ENCODE measurements at regions not wholly inside any gene's neighbourhood (a gene's known extent, or its start where the extent isn't known, plus 50 kb on each side); places are given as distances from the start of the nearest gene placed in this dataset.

GRCh38 chr5:165781738-165782137, 2276.3 kb downstream of the MAT2B start:
- no peak for DNase-seq

DNA sequence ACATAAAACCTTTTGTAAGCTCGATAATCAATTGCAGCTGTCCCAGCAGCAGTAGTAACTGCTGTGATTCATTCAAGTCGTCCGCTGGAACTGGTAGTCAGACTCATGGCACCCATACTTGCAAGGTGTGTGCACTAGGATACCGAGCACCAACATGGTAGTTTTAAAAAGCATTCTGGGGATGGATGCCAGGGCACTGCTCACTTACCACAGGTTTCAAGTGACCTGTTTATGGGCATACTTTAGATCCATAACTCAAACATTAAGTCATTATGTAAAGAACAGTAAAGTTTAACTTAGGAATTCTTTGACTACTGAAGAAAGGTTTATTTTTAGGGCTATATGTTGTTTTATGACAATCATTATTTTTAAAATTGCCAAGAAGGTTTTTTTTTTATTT, 2277.6 kb downstream of the MAT2B start:
- no peak for DNase-seq

GRCh38 chr5:165786073-165786472, 2280.7 kb downstream of the MAT2B start:
- DNase-seq: no peak

- DNase-seq: no peak
Observed at GRCh38 chr5:165795073-165795472, 2289.7 kb downstream of the MAT2B start.

DNA sequence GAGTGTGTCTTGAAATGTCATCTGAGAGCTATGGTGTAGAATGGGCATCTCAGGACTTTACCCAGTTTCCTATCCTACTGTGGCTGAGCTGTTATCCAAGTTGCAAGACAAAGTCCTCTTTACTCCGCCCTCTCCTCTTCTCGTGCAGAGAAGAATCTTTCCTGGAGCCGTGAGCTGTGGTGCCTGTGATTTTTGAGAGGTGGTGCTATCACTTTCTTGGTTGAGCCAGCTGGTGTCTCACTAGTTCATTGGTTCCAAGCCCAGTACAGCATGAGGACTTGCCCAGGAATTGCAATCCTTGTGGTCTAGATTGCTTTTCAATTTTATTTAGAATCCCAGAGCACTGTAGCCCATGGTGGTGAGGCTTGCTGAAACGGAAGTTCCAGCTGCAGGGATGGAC, 2300.3 kb downstream of the MAT2B start:
- no peak for DNase-seq

- DNase-seq: no peak
Observed at GRCh38 chr5:165808335-165808734, 2302.9 kb downstream of the MAT2B start.

DNA sequence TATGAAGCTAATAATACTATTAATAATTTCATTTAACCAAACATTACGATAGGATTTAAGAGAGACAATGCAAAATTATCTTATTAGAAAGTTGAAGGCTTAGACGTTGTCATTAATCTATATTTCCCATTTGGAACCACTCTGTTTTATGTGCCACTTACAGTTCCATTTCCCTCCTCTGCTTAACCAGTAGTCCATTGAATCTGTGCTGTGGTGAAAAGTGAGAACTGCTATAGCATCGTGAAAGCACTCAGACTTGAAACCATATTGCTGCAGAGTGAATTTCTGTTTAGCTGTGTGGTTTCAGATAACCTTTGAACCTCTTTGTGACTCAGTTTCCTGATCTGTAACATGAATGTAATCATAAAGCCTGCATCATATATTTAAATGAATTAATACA, 2304.5 kb downstream of the MAT2B start:
- no peak for DNase-seq

DNA sequence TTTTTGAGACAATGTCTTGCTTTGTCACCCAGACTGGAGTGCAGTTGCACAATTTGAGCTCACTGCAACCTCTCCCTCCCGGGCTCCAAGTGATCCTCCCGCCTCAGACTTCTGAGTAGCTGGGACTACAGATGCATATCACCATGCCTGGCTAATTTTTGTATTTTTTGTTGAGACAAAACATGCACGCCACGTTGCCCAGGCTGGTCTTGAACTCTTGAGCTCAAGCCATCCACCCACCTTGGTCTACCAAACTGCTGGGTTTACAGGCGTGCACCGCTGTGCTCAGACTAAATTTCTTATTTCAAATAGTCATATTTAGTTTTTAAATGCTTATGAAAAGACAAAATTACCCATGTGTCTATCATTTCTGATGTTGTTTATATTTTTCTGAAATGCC, 2324.1 kb downstream of the MAT2B start:
- DNase-seq: no peak

DNA sequence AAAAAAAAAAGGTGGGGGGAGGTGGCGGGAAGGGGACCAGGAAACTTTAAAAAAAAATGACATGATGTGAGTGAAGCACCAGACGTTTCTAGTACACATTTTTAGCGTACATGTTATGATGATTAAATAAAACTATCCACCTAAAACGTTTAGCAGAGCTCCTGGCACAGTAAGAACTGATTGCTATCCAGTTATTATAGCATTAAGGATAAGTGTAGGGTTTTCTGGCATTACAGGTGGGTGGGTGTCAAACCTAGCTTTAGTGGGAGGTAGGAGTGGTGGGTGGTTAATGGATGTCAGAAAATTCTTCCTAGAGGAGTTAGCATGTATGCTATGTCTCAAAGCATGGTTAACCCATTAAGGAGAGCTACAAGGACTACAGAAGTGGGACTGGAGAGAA, 2329.5 kb downstream of the MAT2B start:
- DNase-seq: no peak

GRCh38 chr5:165836046-165836445, 2330.6 kb downstream of the MAT2B start:
- DNase-seq: no peak

DNA sequence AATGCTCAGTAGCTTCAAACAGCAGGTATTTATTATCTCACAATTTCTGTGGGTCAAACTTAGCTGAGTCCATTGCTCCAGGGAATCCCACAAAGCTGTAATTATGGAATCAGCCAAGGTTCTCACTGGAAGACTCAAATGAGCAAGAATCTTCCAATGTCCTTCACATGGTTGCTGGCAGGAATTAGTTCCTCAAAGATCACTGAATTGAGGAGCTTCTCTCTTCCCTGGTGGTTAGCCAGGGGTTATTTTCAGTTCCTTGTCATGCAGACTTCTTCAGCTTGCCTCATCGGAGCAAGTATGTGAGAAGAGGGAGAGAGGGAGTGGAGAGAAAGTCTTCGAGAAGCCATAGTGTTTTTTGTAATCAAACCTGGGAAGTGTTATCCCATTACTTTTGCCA, 2331.9 kb downstream of the MAT2B start:
- DNase-seq: no peak

DNA sequence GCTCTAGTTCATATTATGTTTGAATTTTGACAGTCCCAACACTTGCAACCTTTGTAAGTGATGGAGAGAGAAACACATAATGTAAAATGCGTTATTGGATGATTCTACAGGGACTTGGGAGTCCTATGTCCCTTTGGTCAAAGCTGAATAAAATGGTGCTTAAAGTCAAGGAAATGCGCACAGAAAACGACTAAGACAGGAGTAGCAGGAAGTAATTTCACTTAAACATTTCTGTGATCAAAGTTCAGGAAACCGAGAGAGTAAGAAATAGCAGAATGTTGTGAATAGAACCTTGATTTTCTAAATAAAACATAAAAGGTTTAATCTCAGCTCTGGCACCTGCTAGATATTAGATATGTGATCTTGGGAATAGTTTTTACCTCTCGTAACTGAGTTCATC, 2339.2 kb downstream of the MAT2B start:
- DNase-seq: no peak

DNA sequence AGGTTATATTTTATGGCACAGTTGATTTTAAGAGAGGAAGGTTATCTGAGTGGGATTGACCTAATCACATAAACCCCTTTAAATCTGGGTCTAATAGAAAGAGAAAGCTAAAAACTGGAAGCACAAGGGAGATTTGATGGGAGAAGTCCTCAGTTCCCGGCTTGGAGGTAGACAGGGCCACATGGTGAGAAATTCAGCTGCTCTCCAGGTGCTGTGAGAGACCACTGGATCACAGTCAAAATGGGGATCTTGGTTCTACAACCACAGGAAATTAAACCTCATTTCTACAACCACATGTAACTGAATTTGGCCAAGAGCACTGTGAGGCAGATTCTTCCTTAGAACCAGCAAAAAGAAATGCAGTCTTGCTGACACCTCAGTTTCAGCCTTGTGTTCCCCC, 2352.7 kb downstream of the MAT2B start:
- DNase-seq: no peak

GRCh38 chr5:165859251-165859650, 2353.8 kb downstream of the MAT2B start:
- DNase-seq: no peak

DNA sequence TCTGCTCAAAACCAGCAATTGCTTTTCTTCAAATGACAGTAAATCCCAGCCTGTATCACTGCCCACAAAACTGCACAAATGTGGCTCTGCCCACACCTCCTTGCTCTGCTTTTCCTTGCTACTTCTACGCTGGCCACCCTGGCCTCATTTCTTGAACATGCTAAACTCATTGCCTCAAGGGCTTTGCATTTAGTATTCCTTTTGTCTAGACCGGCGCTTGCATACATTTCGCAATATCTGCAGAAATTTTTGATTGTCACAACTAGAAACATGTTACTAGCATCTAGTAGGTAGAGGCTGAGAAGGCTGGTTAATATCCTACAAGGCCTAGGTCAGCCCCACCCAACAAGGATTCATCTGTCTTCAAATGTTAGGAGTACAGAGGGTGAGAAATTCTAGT, 2357.8 kb downstream of the MAT2B start:
- DNase-seq: no peak

- no peak for DNase-seq
Observed at GRCh38 chr5:165871291-165871690, 2365.9 kb downstream of the MAT2B start.

DNA sequence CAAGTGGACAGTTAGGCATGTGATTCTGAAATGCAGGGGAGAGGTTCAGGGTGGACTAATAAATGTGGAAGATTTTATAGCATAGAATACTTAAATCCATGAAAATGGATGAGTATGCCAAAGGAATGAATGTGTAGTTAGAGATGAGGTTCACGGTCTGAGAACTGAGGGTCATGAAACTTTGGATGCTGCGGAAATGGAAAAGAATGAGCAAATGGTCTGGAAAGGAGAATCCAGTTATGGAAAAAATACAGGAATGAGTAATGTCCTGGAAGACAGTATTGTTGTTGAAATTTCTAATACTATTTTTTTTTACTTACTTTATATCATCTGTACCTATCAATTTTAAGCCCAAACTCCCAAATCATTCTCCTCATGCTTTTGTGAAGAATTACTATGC, 2369.4 kb downstream of the MAT2B start:
- no peak for DNase-seq

GRCh38 chr5:165876538-165876937, 2371.1 kb downstream of the MAT2B start:
- DNase-seq: no peak

GRCh38 chr5:165877475-165877874, 2372.1 kb downstream of the MAT2B start:
- no peak for DNase-seq

DNA sequence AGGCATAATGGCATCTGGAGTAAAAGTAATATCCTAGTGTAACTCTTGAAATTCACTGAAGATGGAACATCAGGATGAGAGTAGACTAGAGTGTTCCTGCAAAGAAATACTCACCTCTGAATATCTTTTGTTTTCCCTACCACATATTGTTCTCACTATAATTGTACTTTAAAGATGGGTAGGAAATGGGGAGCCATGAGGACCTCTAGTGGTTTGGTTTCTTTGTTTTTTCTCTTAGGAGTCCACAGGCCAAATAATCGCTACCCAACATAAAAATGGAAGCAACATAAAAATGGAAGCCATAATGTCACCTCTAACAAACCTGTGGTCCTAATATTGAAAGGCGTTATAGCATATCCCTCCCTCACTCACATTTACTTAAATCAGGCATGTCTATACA, 2375.8 kb downstream of the MAT2B start:
- DNase-seq: no peak

- DNase-seq: no peak
Observed at GRCh38 chr5:165882099-165882498, 2376.7 kb downstream of the MAT2B start.

GRCh38 chr5:165885623-165886350, 2380.4 kb downstream of the MAT2B start:
- no peak for DNase-seq

- no peak for DNase-seq
Observed at GRCh38 chr5:165887147-165887546, 2381.7 kb downstream of the MAT2B start.

DNA sequence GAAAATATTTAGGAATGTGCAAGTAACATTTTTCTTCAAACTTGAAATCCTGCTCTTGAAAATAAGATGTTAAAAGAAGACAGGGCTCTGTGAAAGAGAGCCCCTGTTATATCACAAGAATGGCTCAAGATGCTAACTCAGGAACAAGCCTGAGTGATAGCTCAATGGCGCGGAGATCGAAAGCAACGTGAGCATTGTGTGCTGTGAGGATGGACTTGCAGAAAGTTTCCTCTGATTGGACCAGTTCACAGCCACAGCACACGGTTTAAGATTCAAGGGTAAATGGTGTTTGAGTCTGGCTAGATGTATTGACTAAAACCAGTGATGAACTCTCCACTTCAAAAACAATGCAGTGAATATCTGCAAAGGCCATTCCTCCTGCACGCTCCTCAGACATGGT, 2387.0 kb downstream of the MAT2B start:
- no peak for DNase-seq

GRCh38 chr5:165894916-165895315, 2389.5 kb downstream of the MAT2B start:
- DNase-seq: no peak

Data from CD4-positive, alpha-beta T cell treated with Interleukin-6 for 4 hours (primary cell).